ENCODE measurements at regions not wholly inside any gene's neighbourhood (a gene's known extent, or its start where the extent isn't known, plus 50 kb on each side); places are given as distances from the start of the nearest gene placed in this dataset.
"Not testable (repeated sequence)": the region's sequence is repeated elsewhere in the genome, so short reads cannot be mapped to it uniquely, and the experiment has no call there.

GRCh38 chr10:45056806-45057205 is 56.1 kb downstream of the ZNF22 start:
- DNase-seq = not testable (repeated sequence)

DNA sequence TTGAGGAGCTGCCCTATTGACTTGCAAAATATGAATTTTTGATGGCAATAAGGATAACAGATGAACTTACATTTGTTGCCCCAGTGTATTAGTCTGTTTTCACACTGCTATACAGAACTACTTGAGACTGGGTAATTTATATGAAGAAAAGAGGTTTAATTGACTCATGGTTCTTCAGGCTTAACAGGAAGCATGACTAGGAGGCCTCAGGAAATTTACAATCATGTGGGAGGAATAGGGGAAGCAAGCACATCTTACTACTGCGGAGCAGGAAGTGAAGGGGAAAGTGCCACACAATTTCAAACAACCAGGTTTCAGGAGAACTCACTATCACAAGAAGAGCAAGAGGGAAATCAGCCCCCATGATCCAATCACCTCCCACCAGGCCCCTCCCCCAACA is 57.9 kb downstream of the ZNF22 start:
- DNase-seq = no peak

GRCh38 chr10:45058992-45059561 is 58.4 kb downstream of the ZNF22 start:
- DNase-seq = no peak

- DNase-seq = no peak
Observed at GRCh38 chr10:45059632-45060031, 58.9 kb downstream of the ZNF22 start.

DNA sequence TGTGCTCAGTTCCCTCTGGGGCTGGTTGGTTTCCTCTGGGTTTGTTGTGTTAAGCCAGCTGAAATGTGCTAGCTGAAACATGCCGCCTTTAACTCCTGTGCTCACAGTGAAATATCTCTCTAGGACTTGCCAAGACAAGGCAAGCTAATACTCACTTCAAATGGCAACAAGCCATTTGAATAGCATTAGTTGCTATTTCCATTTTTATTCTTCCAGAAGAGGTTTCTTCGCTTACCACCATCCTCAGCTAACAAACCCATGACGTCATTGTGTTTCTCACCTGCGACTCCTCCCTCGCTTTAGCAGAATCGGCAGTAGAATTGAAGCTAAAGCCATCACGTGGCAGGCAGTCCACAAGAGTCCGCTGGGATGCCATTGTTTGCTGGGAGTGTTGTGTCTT is 61.3 kb downstream of the ZNF22 start:
- DNase-seq = no peak

GRCh38 chr10:45063591-45064231 is 63.0 kb downstream of the ZNF22 start:
- DNase-seq = no peak

DNA sequence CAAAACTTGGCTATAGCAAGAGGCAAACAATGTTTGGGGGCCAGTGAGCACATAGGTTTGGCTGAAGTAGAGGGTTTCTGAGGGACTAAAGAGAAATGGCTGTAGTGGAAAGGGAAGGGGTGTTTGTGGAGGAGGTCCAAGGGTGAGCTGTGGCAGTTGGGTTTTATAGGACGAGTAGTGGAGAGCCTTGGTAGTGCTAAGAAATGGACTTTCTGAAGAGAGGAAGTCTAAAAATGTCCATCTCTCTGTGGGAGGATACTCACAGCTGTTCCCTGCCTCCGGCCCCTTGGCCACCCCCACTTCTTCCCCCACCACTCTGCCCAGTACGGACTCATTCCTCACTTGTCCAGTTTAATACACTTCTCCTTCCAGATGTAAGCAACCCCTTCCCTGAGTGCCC is 64.3 kb downstream of the ZNF22 start:
- DNase-seq = no peak

GRCh38 chr10:45071043-45071813 is 70.5 kb downstream of the ZNF22 start:
- DNase-seq = no peak

GRCh38 chr10:45075216-45075615 is 74.5 kb downstream of the ZNF22 start:
- no peak for DNase-seq

- DNase-seq = no peak
Observed at GRCh38 chr10:45075826-45076380, 75.2 kb downstream of the ZNF22 start.

- no peak for DNase-seq
Observed at GRCh38 chr10:45076891-45077290, 76.2 kb downstream of the ZNF22 start.

DNA sequence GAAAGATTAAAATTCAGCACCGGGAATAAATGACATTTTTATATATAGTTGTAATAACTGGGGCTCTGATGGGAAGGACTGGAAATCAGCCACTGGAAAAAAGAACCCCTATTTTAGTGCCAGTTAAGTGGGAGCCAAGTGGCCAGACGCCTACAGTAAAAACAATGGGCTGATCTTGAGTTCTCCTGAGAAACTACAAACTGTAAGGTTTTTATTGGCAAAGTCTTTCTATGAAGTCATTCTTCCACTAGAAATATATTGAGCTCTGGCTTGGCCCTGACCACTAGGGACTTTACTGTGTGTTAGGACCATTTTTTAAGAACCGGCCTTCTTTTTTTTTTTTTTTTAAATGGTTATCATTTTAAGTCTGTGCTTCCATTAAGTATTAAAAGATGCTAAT is 79.6 kb downstream of the ZNF22 start:
- no peak for DNase-seq

DNA sequence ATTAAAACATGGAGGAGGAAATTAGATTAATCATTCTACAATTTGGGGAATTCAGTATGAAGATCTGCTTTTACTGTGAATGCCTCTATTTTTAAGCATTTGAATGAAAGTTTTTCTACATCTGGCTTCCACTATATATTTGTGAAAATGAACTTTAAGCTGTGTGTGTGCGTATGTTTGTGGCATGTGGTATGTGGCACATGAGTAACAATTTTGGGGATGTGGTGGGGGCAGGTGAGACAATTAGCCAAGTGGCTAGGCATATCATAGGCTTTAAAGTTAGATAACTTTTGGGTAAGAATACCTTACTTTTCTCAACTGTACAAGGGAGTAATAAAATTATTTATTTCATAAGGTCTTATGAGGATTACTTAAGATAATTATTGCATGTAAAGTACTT is 81.5 kb downstream of the ZNF22 start:
- no peak for DNase-seq

GRCh38 chr10:45091968-45092367 is 91.2 kb downstream of the ZNF22 start:
- no peak for DNase-seq

- DNase-seq = no peak
Observed at GRCh38 chr10:45093945-45094344, 93.2 kb downstream of the ZNF22 start.

GRCh38 chr10:45095286-45095685 is 94.6 kb downstream of the ZNF22 start:
- no peak for DNase-seq

- no peak for DNase-seq
Observed at GRCh38 chr10:45096001-45096400, 95.3 kb downstream of the ZNF22 start.

GRCh38 chr10:45100429-45100828 is 99.7 kb downstream of the ZNF22 start:
- DNase-seq = no peak

DNA sequence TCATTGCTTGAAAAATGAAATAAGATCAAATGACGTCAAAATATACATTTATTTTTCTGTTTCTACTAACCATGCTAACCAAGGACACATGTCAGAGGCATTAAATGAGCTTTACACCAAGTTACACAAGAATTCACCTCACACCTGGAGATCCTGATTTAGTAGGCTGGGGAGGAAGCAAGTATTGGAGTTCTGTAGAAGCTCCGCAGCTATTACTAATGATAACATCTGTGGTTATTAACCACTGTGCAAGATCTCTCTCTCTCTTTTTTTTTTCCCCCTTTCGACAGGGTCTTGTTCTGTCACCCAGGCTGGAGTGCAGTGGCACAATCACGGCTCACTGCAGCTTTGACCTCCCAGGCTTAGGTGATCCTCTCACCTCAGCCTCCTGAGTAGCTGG is 104.0 kb downstream of the ZNF22 start:
- no peak for DNase-seq

GRCh38 chr10:45105309-45105708 is 104.6 kb downstream of the ZNF22 start:
- DNase-seq = not testable (repeated sequence)

DNA sequence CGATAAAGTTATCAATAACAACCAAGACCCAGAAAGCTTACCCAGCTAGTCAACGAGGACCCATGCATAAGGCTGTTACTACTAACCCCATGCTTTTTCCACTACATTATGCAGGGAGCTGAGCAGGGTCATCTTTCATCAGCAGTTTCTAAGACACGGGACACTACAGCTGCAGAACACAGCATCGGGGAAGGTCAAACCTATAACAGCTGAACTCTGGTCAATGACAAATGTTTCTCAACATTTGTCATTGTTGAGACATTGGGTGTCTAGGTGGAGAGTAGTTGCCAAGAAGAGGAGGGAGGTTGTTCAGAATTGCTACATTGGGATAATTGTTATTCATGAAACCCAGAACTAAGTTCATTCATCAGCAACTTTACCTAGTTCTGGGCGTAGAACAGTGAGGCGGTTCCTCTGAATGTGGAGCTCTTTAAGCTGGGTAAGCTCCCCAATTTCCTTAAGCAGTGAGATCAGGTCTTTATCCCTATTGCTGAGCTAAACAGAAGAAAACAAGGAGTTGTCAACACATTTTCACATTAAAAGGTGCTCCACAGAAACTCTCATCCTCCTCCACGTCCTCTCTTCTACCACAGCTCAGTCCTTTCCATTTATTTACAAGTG is 105.6 kb downstream of the ZNF22 start:
- no peak for DNase-seq

DNA sequence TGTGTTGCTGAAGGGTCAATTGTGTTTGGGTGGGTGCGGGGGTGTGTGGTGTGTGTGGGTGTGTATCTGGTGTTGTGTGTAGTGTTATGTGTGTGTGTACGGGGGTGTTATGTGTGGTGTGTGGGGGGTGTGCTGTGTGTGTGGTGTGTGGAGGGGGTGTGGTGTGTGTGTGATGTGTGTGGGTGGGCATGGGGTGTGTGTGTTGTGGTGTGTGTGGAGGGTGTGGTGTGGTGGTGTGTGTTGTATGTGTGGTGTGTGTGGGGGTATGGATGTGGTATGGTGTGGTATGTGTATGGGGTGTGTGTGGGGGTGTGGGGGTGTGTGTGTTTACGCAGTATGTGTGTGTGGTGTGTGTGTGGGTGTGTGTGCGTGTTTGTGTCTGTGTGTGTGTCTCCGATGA is 110.8 kb downstream of the ZNF22 start:
- no peak for DNase-seq

DNA sequence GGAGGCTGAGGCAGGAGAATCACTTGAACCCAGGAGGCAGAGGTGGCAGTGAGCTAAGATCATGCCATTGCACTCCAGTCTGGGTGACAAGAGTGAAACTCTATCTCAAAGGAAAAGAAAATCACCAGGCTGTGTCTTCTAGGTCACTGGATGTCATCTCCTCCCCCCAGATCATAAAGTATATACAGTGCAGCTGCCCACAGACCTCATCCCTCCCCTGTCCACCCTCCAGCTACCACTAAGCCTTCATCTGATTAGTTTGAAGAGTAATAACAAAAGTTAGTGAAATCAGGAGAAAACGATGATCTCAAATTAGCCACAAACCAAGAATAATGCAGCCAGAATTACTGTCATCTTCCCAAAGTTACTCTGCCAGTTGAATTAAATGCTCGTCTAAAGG is 117.2 kb downstream of the ZNF22 start:
- not testable (repeated sequence) for DNase-seq
